NT2/D1 (cell line): ENCODE measurements at regions not wholly inside any gene's neighbourhood (a gene's known extent, or its start where the extent isn't known, plus 50 kb on each side); places are given as distances from the start of the nearest gene placed in this dataset.

Source experiments
- SUZ12 ChIP-seq: IDR thresholded peaks from 2 replicates; pipeline ENCODE4 v1.6.1; 2011; ENCODE audit not compliant: insufficient read length, insufficient read depth; ENCODE audit errors: extremely low read depth
- ZNF274 ChIP-seq: IDR thresholded peaks from 2 replicates; pipeline ENCODE4 v1.6.1; 2011; ENCODE audit warnings: mild to moderate bottlenecking, low read depth, low read length

- TF ChIP-seq ZNF274 (no peak), SUZ12 (no peak)
Measured at GRCh38 chr14:61881046-61881445, 118.8 kb downstream of the SNAPC1 start.
